GM19324 (cell line): ENCODE measurements at regions not wholly inside any gene's neighbourhood (a gene's known extent, or its start where the extent isn't known, plus 50 kb on each side); places are given as distances from the start of the nearest gene placed in this dataset.

Source experiments
- ATAC-seq: cut with Tn5 transposase; IDR thresholded peaks from one replicate; pipeline ENCODE4 v1.9.1; 2021; ENCODE audit warnings: mild to moderate bottlenecking, moderate library complexity; ENCODE audit not compliant: unreplicated experiment, low FRiP score

DNA sequence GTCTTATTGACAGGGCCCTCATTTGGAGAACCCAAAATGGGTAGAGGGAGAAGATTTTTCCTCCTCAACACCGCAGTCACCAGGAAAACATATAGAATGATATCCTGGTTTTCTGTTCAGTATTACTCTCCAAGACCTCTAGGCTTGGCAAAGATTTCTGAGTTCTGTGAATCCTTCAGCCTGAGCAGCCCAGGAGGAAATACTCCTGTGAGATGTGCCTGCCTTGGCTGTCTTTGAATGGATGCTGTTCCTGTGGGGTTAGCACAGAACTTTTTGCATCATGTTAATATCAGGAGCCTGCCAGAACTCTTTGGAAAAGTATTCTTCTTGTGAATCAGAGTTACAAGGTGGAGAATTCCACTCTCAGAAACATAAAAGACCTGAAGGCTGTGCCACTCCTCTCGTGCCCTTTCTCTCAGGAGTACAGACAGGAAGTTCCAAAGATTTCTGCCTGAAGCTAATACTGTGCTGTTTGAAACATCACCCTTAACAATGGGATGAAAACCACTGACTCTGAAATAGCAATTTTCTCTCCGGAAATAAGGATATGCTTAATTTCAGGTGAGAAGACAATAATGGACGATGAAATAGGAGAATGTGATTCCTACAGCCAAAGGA is 520.1 kb upstream of the NBEA start:
- ATAC-seq = no peak

DNA sequence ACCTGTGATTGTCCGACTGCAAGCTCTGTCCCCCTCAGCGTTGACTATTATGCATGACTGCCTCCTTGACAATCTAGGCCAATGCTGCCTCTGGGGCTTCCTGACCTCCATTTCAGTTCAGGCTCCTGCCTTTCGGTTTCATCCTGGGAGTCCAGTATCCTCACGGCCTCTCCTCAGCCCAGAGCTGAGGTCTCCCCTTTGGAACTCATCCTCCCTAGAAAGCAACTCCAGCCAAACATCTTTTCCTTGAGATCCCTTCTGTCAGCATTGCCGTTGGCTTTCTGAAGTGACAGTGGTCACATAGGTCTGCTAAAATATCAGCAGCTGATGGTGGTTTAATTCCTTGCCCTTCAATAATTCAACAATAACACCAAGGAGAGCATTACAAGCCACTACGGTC is 519.1 kb upstream of the NBEA start:
- ATAC-seq = no peak

DNA sequence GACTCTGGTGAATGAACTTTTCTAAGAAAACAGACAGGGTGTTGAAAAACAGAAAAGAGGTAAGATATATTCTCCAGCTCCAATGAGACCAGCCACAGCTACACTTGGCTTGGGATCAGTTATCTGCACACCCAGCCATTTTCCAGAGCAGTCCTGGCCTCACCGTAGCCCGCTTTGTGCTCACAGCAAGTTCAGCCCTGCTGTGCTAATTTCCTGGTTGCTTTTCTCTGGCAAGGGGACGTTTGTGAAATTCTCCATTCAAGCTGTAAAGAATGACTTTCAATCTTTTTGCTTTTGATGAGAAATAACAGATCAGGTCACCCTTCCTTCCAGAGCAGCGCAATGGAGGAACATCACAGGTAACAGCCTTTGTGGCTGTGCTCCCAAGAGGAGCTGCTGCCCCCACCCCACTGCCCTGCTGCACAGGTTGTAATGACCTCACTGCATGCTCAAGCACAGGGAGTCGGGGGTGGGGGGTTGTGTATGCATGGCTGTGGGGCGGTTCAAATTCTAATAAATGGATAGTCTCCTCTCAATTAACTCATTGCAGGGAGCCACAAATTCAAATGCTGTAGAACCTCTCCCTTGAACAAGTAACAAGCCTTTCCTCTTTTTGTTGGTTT is 516.6 kb upstream of the NBEA start:
- ATAC-seq = no peak

DNA sequence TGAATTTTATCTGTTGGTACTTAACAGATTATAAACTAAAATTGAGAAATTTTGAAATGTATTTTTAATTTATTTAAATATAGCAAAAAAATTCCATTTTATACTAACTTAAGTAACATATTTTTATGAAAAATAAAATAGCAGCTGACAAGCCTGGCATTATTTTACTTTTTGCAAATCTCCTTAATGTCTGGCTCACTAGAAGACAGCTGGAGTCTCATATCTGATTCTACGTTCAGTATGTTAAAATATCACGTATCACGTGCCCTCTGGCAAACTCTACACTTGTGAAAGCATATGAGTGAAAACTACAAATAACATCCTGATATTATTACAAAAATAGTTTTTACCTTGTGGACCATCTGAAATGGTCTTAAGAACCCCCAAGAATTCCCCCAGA is 513.2 kb upstream of the NBEA start:
- no peak for ATAC-seq

DNA sequence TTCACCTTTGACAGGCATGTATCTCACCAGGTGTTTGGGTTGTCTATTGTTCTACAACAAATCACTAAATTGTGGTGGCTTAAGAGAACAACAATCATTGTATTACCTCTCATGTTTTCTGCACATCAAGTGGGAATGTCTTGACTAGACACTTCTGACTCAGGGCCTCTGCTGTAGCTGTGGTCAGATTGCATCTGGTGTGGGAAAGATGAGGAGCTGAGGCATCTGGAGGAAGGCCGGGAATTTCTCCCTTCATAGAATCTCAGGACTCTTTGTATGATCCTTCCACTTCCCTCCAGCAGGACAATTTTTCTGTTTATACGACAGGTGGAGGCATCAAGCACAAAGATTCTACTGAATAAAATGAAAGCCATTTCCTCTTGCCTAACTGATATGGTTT is 511.8 kb upstream of the NBEA start:
- ATAC-seq = no peak

DNA sequence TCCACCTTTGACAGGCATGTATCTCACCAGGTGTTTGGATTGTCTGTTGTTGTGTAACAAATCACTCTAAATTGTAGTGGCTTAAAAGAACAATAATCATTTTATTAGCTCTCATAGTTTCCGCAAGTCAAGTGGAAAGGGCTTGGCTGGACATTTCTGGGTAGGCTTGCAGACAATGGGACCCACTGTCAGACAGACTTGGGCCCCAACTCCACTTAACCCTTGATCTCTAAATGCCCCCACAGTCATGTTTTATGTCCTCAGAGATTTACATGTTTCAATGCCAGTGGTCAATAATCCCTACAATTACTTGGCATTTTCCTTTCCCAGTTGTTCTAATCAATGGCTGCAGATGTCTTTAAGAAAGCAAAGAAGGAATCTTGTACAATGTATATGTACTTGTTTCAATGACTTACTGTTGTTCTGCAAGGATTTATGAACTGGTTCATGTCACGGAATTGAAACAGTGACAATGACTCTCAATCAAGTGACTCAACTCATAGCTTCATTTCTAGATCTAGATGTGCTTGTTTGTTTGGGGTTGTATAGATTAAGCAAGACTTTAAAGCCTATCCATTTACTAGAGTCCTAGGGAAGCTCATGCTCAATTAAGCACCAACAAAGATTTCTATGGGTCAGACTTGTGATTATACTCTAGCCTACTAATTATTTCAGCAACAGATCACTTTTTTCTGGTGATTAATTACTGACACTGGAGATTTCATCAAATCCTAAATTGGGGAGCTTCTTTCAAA is 510.1 kb upstream of the NBEA start:
- no peak for ATAC-seq

DNA sequence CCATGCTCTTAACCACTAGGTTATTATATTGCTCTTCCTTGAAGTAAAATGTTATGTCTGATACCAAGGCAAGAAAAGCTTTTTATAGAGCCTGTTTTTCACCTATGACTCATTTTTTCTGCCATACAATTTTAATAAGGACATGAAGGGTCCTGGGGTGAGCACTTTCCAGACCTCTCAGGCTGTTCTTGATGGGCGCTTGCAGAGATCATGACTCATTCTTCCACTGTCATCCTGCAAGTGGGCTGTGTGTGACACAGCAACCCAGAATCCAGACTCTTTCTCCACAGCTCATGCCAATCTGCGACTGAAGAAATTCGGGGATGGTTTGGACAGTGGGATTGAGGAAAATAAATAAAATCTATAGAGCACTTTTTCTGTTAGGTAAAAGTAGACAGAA is 506.7 kb upstream of the NBEA start:
- no peak for ATAC-seq

DNA sequence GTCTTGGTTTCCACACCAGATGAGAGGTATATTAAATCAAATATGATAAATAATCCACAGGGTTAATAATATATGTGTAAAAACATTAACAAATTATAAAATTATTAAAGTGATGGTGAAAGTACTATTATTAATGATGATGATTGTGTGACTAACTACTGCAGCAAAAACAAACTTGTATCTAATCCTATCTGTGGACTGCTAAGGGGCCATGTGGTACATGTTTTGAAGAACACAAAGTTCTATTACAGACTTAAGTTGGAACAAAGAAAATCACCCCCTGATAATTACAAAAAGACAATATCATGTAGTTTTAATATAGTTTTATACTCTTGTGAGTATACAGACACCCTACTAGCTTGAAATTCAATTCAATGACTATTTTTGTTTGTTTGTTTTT is 504.2 kb upstream of the NBEA start:
- no peak for ATAC-seq

DNA sequence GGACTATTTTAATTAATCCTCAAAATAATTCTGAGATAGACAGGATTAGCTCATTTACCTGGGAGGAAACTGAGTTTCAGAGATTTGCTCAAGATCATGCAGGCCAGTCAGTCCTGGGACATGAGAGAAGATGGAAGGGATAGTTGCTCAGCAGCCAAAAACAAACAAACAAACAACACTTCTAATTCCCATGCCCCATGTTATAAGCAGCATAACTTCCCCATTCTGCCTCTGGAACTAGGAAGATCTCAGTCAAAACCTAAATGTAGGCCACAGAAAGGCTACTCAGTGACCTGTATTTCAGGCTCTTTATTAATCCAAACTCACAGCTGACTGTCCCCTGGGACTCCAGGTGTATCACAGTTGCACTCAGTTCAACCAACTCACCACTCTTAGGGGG is 489.2 kb upstream of the NBEA start:
- no peak for ATAC-seq

DNA sequence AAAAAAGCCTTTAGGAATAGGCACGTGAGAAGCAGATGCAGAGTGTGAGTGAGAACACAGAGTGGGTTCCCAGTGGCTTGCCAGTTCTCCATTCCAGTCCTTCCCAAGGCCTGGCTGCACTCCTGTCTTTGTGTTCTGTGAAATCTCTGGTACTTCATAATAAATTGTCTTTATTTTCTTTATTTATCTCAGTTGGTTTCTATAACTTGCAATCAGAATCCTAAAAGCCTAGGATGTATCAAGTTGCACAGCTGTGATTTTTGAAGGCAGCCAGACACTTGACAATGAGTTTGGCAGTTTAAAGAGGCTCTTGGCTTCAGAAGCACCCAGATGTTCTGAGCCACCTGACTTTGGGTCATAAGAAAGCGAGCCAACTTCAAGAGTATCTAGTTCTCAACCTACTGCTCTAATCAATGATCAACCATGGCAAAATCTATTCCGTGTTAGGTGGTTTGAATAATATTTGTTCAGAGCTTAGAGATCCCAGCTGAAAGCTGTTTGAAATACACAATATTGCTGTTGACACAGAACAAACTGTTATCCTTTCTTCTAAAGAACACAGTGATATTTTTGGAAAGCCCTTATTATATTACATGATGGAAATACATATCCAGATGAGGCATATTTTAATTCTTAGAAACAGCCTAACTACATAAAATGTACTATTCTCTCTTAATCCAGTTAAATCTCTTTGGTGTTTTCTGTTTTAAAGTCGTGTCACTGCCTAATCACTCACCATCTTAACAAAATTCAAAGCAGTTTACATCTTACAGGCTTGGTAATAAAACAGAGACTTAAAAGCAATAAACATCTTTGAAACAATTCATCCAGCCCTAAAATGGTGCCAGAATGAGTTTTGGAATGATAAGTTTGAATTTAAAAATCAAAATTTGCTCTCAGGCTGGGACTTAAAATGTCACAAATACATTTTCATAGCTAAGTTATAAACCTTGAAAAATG is 483.0 kb upstream of the NBEA start:
- no peak for ATAC-seq

DNA sequence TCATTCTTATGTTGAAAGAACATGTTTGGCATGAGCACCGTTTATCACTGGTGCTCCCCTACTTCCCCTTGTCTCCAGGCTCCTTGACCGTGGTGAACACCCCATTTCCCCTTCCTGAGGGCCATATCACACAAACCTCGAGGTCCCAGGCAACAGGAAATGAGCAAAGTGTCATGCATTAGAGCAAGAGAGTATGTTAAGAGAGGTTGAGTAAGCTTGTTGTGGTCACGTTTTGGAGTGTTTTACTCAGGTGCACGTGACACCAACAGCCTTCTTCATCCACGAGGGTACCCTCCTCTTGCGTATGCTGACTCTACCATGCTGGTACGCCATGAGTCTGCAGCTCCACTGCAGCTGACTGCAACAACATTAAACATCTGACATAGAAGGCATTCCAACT is 482.2 kb upstream of the NBEA start:
- ATAC-seq = no peak

DNA sequence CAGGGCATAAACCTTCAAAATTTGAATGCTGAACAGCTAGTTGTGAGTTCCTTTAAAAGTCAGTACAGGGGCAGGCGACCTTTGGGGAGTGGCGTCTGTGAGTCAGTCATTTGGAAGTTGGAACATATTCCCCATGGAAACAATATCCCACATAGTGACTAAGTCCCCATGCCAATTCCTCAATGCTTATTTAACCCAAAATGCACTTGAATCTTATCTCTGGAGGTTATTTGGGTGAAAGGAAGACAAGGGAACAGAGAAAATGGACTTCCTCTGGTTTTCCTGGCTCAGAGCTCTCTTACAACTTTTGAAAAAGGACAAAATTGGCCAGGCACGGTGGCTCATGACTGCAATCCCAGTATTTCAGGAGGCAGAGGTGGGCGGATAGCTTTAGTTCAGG is 479.2 kb upstream of the NBEA start:
- no peak for ATAC-seq

DNA sequence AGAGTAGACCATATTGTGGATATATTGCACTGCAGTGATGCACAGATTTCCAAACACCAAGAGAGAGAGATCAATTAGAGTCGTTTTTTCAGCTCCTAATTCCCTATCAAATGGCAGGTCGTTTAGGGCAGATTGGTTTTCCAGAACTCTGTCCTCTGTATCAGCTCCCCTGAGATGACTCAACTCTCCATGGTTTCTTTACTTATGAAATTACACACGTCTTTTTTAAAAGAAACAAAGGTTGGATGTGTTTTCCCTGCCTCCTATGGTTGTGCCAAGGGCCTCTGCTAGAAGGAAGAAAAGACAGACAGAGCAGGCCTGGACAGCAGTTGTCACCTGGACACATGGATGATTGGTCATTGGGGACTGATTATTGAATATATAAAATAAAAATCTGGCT is 478.1 kb upstream of the NBEA start:
- ATAC-seq = no peak

DNA sequence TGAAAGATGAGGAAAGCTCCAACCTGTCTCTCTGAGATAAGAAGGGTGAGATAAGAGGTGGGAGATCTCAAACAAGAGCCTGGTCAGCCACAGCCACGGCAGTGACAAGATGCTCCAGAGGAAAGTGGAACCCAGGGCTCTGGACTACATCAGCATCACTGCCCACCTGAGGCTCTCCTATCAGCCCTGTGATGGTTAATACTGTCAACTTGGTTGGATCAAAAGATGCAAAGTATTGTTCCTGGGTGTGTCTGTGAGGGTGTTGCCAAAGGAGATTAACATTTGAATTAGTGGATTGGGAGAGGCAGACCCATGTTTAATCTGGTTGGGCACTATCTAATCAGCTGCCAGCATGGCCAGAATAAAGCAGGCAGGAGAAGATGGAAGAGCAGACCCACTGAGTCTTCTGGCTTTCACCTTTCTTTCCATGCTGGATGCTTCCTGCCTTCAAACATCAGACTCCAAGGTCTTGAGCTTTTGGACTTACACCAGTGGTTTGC is 476.6 kb upstream of the NBEA start:
- ATAC-seq = no peak

DNA sequence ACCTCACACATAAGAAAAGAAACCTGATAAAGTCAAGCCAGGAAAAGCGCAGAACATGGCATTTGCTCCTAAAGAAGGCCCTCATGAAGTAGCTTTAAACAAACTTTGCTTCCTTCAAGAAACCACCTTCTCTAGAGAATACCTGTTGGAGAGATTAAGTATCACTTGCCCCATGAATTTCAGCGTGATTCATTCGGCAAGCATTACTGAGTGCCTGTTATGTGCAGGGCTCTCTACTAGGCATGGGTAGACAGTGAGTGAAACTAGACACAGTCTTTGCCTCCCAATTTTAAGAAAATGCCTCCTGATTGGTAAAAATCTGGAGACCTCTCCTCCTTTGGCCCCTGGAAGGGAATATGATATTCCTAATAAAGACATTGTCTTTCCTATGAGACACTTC is 475.8 kb upstream of the NBEA start:
- no peak for ATAC-seq

DNA sequence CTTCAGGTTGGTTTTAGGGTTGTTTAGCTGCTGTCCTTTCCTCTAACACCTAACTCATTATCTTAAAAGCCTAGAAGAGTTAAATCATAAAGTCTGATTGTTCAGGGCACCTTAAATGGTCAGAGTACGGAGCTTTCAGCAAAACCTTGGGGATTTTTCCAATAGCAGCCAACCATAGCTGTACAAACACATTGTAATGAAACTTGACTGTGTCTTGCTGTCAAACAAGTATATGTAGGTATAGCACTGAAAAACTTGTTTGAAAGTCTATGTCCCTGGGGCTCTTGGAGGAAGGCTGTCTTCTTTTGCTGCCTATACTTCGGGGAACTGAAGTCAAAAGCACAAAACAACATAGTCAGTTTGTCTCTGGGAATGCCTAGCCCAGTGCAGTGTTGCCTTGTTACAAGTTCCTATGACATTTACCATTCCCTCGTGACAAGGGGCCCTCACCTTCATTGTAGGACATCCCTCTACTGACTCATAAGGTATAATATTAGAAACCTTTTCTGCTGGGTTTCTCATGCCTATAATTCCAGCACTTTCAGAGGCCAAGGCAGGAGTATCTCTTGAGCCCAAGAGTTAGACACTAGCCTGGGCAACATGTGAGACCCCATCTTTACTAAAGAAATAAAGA is 474.5 kb upstream of the NBEA start:
- ATAC-seq = no peak

DNA sequence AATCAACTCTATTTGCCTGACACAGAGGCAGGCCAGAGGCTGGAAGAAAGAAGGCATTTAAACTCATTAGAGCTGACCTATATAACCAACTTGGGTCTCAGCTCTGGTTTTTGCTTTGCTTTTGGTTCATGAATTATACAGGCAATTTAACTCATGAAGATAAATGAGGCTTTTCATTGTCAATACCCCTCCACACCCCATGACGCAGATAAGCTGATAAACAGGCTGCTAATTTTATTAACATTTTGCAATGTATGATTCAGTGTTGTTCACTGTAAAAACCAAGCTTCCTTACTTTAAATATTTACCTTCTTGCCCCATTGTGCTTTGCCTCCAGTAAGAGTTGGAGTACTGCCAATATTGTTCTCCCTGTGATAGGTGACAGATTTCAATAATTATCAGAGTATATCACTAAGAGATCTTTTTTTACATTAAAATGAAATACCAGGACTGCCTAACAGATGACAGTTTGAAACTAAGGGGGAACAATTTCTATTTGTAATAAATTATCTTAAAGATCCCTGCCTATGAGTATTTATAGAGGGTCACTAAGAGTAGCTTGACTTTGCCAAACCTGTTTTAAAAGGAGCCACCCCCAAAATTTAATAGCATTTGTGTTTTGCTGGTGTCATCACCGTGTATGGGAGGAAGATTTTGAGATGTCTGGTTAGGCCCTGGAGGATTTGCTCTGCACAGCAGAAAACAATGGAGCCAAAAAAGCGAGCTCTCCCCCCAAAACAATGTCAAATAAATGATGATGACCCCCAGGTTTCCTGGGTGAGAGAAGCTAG is 472.7 kb upstream of the NBEA start:
- ATAC-seq = no peak

DNA sequence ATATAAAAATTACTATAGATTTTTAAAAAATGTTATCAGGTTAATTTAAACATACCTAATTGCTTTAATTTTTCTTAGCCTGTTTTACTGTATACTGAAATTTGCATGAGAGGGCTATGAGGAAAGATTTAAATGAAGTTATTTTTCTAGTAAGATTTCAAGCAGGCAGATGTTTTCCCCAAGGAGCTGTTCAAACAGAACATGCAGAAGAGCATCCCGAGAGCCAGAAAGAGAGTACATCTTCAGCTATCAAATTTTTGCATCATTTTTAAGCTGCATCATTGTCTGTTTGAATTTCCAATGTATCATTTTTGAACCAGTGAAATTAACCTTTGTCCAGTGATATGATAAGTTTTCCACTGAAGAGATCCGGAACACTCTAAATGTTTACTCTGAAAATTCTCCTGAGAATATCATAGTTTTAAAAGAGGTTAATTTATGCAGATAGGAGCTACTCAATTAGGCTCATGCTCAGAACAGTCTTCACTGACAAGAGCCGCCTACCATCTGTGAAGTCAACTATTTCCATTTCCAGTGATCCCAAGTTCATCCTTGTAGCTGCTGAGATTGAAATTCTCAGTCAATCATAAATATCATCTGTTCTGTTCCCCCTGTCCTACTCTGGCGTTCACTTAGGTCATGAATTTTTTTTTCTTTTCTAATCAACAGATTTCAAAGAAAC is 467.7 kb upstream of the NBEA start:
- ATAC-seq = no peak

DNA sequence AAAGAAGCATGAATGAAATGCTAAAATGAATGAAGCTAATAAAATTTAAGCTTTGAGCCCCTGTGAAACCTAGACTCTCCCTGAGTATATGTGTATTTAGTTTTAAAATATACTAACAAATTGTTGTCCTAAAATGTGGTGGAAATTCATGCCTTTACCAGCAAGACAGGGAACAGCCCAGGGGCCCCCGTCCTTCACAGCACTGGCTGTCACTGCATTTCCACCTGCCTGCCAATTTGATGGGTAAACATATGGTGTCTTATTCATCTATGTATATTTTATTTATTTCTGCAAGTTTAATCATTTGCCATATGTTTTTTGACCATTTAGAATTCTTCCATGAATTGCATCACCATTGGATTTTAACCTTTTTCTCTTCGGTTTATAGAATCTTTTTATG is 463.7 kb upstream of the NBEA start:
- ATAC-seq = no peak
